OCI-LY3 (cell line): ENCODE measurements at regions not wholly inside any gene's neighbourhood (a gene's known extent, or its start where the extent isn't known, plus 50 kb on each side); places are given as distances from the start of the nearest gene placed in this dataset.

Source experiments
- H2AFZ ChIP-seq: fragments of 200-600, 300-600 bp; shearing (Covaris generic); 2 replicates; pipeline ENCODE4 v1.6.0; 2014; ENCODE audit warnings: antibody characterized with exemption, low read depth, low read length
- H3K27ac ChIP-seq: fragments of 200-600, 300-600 bp; sonication (generic); 2 replicates; pipeline ENCODE4 v1.5.1; 2014; ENCODE audit warnings: mild to moderate bottlenecking, low read length, moderate library complexity, mixed read lengths
- H3K27me3 ChIP-seq: fragments of 200-600, 300-600 bp; sonication (generic); 2 replicates; pipeline ENCODE4 v1.6.1; 2014; ENCODE audit warnings: low read depth, low read length, mixed read lengths
- H3K36me3 ChIP-seq: fragments of 200-600, 300-600 bp; sonication (generic); replicated peaks from 2 replicates; pipeline ENCODE3; 2014; ENCODE audit warnings: low read depth, low read length, mixed read lengths
- H3K4me1 ChIP-seq: fragments of 300-600, 200-600 bp; sonication (generic); 2 replicates; pipeline ENCODE4 v1.6.1; 2014; ENCODE audit warnings: low read length, mixed read lengths
- H3K4me2 ChIP-seq: fragments of 200-600, 300-600 bp; sonication (generic); 2 replicates; pipeline ENCODE4 v1.6.1; 2014; ENCODE audit warnings: low read length, mixed read lengths
- H3K4me3 ChIP-seq: fragments of 300-600, 200-600 bp; sonication (generic); 2 replicates; pipeline ENCODE4 v1.5.1; 2014; ENCODE audit warnings: antibody characterized with exemption, mild to moderate bottlenecking, low read length, moderate library complexity
- H3K79me2 ChIP-seq: fragments of 300-600, 200-600 bp; shearing (Covaris generic); 2 replicates; pipeline ENCODE4 v1.6.1; 2014; ENCODE audit warnings: mild to moderate bottlenecking, low read length, mixed read lengths
- H3K9ac ChIP-seq: fragments of 300-600, 200-600 bp; shearing (Covaris generic); 2 replicates; pipeline ENCODE4 v1.6.0; 2014; ENCODE audit warnings: mild to moderate bottlenecking, low read length, moderate library complexity
- H3K9me3 ChIP-seq: fragments of 200-600, 300-600 bp; shearing (Covaris generic); 2 replicates; pipeline ENCODE4 v1.6.1; 2014; ENCODE audit warnings: low read length, mixed read lengths; ENCODE audit not compliant: insufficient read depth
- H4K20me1 ChIP-seq: fragments of 200-600, 300-600 bp; sonication (generic); 2 replicates; pipeline ENCODE4 v1.6.1; 2016; ENCODE audit warnings: low read length, mixed read lengths; ENCODE audit not compliant: insufficient read depth
- EZH2phosphoT487 ChIP-seq: fragments of 200-600 bp; shearing (Covaris generic); IDR thresholded peaks from 2 replicates; pipeline ENCODE4 v1.6.1; 2018; ENCODE audit warnings: antibody characterized with exemption, mixed run types, low read depth
- TF ChIP-seq, protein P1 (sequence below): fragments of 200-600, 300-600 bp; sonication (generic); IDR thresholded peaks from 2 replicates; pipeline ENCODE4 v1.5.1; 2014; ENCODE audit warnings: antibody characterized with exemption, low read length, low read depth

DNA sequence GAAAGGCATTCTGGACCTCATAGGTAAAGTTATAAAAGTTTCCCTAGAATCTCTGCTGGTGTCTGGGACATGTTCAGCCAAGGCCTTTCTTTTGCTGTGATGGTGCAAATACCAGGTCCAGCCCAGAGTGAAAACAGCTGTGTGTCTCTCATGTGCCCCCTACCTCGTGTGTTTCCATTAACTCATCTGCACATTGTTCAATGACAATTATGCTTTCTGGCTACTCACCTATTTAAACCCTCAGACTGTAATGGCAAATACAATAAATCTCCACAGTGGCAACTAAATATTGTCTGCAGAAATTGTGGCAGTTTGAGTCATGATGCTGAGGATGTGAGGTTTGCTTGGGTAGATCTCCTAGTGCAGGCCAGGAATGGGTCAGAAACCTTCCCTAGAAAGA, 53.1 kb upstream of the GALNT15 start:
- H3K27ac ChIP-seq: no peak overlapping the region
- no peaks in the 10 kb centered on the region for H3K79me2 ChIP-seq
- H4K20me1 ChIP-seq: no peaks in the 10 kb centered on the region
- no peaks in the 10 kb centered on the region for H3K9me3 ChIP-seq
- no peak overlapping the region for H3K4me2 ChIP-seq
- H3K36me3 ChIP-seq: no peaks in the 10 kb centered on the region
- H3K4me1 ChIP-seq: no peaks in the 10 kb centered on the region
- no peak overlapping the region for H3K9ac ChIP-seq
- no peak overlapping the region for H2AFZ ChIP-seq
- H3K27me3 ChIP-seq: peaks cover 9% of the 10 kb centered on the region; the same call in 1 of the 2 replicates
- H3K4me3 ChIP-seq: no peak overlapping the region
- no peak for TF ChIP-seq EZH2phosphoT487
- TF ChIP-seq, protein P1, sequence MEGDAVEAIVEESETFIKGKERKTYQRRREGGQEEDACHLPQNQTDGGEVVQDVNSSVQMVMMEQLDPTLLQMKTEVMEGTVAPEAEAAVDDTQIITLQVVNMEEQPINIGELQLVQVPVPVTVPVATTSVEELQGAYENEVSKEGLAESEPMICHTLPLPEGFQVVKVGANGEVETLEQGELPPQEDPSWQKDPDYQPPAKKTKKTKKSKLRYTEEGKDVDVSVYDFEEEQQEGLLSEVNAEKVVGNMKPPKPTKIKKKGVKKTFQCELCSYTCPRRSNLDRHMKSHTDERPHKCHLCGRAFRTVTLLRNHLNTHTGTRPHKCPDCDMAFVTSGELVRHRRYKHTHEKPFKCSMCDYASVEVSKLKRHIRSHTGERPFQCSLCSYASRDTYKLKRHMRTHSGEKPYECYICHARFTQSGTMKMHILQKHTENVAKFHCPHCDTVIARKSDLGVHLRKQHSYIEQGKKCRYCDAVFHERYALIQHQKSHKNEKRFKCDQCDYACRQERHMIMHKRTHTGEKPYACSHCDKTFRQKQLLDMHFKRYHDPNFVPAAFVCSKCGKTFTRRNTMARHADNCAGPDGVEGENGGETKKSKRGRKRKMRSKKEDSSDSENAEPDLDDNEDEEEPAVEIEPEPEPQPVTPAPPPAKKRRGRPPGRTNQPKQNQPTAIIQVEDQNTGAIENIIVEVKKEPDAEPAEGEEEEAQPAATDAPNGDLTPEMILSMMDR: no peak

DNA sequence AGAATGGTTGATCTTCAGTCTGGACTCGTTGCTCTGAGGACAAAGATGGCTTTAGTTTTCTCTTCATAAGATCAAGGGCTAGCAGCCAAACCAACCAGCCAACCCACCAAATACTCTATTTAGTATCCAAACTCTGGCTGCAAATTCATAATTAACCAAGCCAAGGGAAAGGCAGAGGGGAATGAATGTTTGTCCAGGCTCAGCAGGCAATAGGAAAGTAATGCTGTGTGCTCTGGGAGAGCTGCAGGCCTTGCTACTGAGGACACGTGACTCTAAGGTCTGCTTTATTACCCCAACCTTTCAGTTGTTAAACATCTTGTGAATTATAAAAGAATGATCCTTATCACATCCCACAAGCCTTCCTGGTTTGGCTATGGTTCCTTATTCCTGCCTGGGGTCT, 52.3 kb upstream of the GALNT15 start:
- Histone ChIP-seq H3K79me2 (no peaks in the 10 kb centered on the region), H2AFZ (no peak overlapping the region), H3K4me2 (no peak overlapping the region)

DNA sequence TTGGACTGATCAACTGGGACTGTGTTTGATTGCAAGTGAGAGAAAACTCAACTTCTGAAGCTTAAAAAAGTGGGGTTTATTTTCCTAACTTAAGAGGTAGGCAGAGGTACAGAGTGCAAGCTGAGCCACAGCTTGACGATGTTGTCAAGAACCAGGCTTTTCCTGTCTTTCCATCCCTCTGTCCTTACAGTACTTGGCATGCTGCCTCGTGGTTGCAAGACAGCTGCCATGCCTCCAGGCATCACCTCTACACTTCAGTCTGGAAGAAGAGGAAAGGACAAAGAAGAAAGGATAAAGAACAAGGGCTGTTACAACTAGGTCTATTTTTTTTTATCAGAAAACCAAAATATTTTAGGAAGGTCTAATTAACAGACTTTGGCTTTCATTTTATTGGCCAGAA, 51.8 kb upstream of the GALNT15 start:
- H3K27ac ChIP-seq: no peak overlapping the region
- no peak overlapping the region for H3K4me2 ChIP-seq
- no peaks in the 10 kb centered on the region for H3K4me1 ChIP-seq
- no peak overlapping the region for H3K4me3 ChIP-seq
- no peak overlapping the region for H3K9ac ChIP-seq
- H3K36me3 ChIP-seq: no peaks in the 10 kb centered on the region
- no peaks in the 10 kb centered on the region for H4K20me1 ChIP-seq
- H3K79me2 ChIP-seq: no peaks in the 10 kb centered on the region
- no peaks in the 10 kb centered on the region for H3K9me3 ChIP-seq
- TF ChIP-seq, protein P1: no peak
- TF ChIP-seq EZH2phosphoT487: no peak
- peaks cover 9% of the 10 kb centered on the region; the same call in 1 of the 2 replicates for H3K27me3 ChIP-seq
- H2AFZ ChIP-seq: no peak overlapping the region

More for the DNA sequence above, 52.3 kb upstream of the GALNT15 start:
- H3K36me3 ChIP-seq: no peaks in the 10 kb centered on the region
- no peak overlapping the region for H3K4me3 ChIP-seq
- H3K27ac ChIP-seq: no peak overlapping the region
- TF ChIP-seq, protein P1: no peak
- TF ChIP-seq EZH2phosphoT487: no peak
- H3K9me3 ChIP-seq: no peaks in the 10 kb centered on the region
- no peaks in the 10 kb centered on the region for H3K4me1 ChIP-seq
- H3K27me3 ChIP-seq: peaks cover 9% of the 10 kb centered on the region; the same call in 1 of the 2 replicates
- no peaks in the 10 kb centered on the region for H4K20me1 ChIP-seq
- no peak overlapping the region for H3K9ac ChIP-seq

DNA sequence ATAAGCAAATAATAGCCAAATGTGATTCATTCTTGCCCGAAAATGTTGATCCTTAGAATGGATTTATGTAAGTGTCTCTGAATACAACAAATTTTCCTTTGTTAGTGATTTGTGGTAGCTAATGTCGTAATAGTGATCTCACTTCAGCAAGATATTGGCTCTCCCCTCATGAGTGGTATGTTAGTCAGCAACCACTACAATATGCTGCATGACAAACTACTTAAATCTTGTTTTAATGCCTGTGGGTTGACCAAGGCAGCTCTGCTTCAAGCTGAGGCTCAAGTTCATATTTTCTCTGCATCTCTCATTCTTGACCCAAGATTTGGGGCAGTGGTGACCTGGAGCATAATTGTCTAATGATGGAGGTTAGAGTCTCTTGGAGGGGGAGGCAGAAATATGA, 49.8 kb upstream of the GALNT15 start:
- H3K79me2 ChIP-seq: no peaks in the 10 kb centered on the region
- H4K20me1 ChIP-seq: no peaks in the 10 kb centered on the region
- no peak overlapping the region for H3K27ac ChIP-seq
- no peak for TF ChIP-seq EZH2phosphoT487
- TF ChIP-seq, protein P1: no peak
- H3K4me3 ChIP-seq: no peak overlapping the region
- no peaks in the 10 kb centered on the region for H3K9me3 ChIP-seq
- peaks cover 8% of the 10 kb centered on the region; the same call in 1 of the 2 replicates for H3K27me3 ChIP-seq
- H3K9ac ChIP-seq: no peak overlapping the region
- no peak overlapping the region for H3K4me2 ChIP-seq
- H3K4me1 ChIP-seq: no peaks in the 10 kb centered on the region
- no peaks in the 10 kb centered on the region for H3K36me3 ChIP-seq
- no peak overlapping the region for H2AFZ ChIP-seq
